HL-60 (cell line): ENCODE measurements at regions not wholly inside any gene's neighbourhood (a gene's known extent, or its start where the extent isn't known, plus 50 kb on each side); places are given as distances from the start of the nearest gene placed in this dataset.

Source experiments
- DNase-seq, 2 experiments: peaks; one replicate each; pipeline ENCODE4 v3.0.0-alpha.2; 2010 to 2020; ENCODE audit warnings: low read depth in 1 of 2, low spot score in 1 of 2
- H3K27ac ChIP-seq: fragments of 250-450 bp; sonication (Bioruptor Pico); replicated peaks from 2 replicates; pipeline ENCODE4 v1.5.1; 2020; ENCODE audit warnings: mild to moderate bottlenecking, moderate library complexity
- H3K27me3 ChIP-seq: fragments of 250-450 bp; sonication (Bioruptor Pico); 2 replicates; pipeline ENCODE4 v1.5.1; 2021; ENCODE audit warnings: mild to moderate bottlenecking, moderate library complexity; ENCODE audit not compliant: insufficient read depth, poor library complexity, severe bottlenecking
- H3K4me3 ChIP-seq: replicated peaks from 2 replicates; pipeline ENCODE4 v1.5.1; 2011; ENCODE audit warnings: mild to moderate bottlenecking, control low read depth, low read length; ENCODE audit not compliant: insufficient read depth
- GABPA ChIP-seq: IDR thresholded peaks from 2 replicates; pipeline ENCODE4 v1.6.1; 2012; ENCODE audit warnings: low read depth
- POLR2AphosphoS5 ChIP-seq: IDR thresholded peaks from 2 replicates; pipeline ENCODE4 v1.6.1; 2012; ENCODE audit warnings: low read depth
- SPI1 ChIP-seq: IDR thresholded peaks from 2 replicates; pipeline ENCODE4 v1.6.1; 2012; ENCODE audit warnings: low read depth, mild to moderate bottlenecking, borderline replicate concordance
- TF ChIP-seq, protein P1 (sequence below): IDR thresholded peaks from 2 replicates; pipeline ENCODE4 v1.6.1; 2012; ENCODE audit warnings: low read depth; ENCODE audit not compliant: insufficient replicate concordance
- TF ChIP-seq, protein P2 (sequence below): IDR thresholded peaks from one replicate; pipeline ENCODE4 v1.5.1; 2011; ENCODE audit warnings: low read length, control low read depth, inconsistent platforms; ENCODE audit not compliant: insufficient read depth

DNA sequence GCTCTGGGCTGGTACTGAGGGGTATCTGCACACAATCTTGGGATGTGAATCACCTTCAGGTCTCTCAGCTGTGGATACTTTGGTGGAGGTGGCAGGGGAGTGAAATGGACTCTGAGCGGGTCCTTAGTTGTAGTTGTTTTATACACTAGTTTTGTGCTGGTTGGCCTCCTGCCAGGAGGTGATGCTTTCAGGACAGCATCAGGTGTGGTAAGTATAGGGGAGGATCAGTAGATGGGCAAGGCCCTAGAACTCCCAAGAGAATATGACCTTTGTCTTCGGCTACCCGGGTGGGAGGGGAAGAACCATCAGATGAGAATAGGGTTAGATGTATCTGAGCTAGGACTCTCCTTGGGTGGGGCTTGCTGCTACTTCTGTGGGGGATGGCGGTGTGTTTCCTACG, 2284.3 kb upstream of the PCDH20 start:
- no peaks in the 10 kb centered on the region for H3K27me3 ChIP-seq
- no peak overlapping the region for H3K4me3 ChIP-seq
- DNase-seq: no peak
- TF ChIP-seq, protein P1, sequence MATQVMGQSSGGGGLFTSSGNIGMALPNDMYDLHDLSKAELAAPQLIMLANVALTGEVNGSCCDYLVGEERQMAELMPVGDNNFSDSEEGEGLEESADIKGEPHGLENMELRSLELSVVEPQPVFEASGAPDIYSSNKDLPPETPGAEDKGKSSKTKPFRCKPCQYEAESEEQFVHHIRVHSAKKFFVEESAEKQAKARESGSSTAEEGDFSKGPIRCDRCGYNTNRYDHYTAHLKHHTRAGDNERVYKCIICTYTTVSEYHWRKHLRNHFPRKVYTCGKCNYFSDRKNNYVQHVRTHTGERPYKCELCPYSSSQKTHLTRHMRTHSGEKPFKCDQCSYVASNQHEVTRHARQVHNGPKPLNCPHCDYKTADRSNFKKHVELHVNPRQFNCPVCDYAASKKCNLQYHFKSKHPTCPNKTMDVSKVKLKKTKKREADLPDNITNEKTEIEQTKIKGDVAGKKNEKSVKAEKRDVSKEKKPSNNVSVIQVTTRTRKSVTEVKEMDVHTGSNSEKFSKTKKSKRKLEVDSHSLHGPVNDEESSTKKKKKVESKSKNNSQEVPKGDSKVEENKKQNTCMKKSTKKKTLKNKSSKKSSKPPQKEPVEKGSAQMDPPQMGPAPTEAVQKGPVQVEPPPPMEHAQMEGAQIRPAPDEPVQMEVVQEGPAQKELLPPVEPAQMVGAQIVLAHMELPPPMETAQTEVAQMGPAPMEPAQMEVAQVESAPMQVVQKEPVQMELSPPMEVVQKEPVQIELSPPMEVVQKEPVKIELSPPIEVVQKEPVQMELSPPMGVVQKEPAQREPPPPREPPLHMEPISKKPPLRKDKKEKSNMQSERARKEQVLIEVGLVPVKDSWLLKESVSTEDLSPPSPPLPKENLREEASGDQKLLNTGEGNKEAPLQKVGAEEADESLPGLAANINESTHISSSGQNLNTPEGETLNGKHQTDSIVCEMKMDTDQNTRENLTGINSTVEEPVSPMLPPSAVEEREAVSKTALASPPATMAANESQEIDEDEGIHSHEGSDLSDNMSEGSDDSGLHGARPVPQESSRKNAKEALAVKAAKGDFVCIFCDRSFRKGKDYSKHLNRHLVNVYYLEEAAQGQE: no peak
- TF ChIP-seq SPI1: no peak
- no peak for TF ChIP-seq POLR2AphosphoS5
- TF ChIP-seq, protein P2, sequence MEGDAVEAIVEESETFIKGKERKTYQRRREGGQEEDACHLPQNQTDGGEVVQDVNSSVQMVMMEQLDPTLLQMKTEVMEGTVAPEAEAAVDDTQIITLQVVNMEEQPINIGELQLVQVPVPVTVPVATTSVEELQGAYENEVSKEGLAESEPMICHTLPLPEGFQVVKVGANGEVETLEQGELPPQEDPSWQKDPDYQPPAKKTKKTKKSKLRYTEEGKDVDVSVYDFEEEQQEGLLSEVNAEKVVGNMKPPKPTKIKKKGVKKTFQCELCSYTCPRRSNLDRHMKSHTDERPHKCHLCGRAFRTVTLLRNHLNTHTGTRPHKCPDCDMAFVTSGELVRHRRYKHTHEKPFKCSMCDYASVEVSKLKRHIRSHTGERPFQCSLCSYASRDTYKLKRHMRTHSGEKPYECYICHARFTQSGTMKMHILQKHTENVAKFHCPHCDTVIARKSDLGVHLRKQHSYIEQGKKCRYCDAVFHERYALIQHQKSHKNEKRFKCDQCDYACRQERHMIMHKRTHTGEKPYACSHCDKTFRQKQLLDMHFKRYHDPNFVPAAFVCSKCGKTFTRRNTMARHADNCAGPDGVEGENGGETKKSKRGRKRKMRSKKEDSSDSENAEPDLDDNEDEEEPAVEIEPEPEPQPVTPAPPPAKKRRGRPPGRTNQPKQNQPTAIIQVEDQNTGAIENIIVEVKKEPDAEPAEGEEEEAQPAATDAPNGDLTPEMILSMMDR: no peak
- no peak for TF ChIP-seq GABPA
- H3K27ac ChIP-seq: no peak overlapping the region

DNA sequence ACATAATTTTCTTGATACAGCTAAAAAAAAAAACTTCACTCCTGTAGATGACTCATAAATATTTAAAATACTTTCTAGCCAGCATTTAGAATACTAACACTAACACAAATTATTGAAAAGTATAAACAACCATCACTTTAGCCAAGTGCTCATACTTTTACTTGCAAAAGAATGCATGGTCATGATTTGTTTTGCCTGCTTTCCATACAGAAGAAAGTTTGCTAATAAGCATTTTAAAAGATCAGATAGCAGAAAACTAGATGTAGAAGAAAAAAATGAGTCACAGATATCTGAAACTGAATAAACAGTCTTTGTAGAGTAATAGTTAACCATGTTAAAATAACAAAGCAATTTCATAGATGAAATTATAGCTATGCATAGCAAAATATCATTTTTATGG, 2280.4 kb upstream of the PCDH20 start:
- no peaks in the 10 kb centered on the region for H3K27me3 ChIP-seq
- no peak for DNase-seq
- H3K27ac ChIP-seq: no peak overlapping the region
- TF ChIP-seq, protein P1: no peak
- no peak for TF ChIP-seq POLR2AphosphoS5
- TF ChIP-seq, protein P2: no peak
- no peak for TF ChIP-seq SPI1
- TF ChIP-seq GABPA: no peak
- no peak overlapping the region for H3K4me3 ChIP-seq

DNA sequence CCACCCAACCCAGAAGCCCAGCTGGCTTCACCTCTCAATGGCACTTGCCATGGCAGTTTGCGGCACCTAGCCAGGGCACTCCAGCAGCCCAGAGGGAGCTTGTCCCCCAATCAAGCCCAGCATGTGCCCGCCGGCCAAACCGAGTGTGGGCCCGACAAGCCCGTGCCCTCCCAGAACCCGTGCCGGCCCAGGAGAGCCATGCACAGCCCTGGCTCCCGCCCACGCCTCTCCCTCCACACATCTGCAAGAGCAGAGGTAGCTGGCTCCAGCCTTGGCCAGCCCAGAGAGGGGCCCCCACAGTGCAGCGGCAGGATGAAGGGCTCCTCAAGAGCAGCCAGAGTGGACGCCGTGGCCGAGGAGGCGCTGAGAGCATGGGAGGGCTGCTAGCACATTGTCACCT, 2278.0 kb upstream of the PCDH20 start:
- no peak overlapping the region for H3K4me3 ChIP-seq
- TF ChIP-seq, protein P2: no peak
- TF ChIP-seq SPI1 (no peak), POLR2AphosphoS5 (no peak), GABPA (no peak)
- TF ChIP-seq, protein P1: no peak
- no peak overlapping the region for H3K27ac ChIP-seq
- H3K27me3 ChIP-seq: no peaks in the 10 kb centered on the region
- DNase-seq: no peak
